Central memory CD8-positive, alpha-beta T cell (primary cell): ENCODE measurements at regions not wholly inside any gene's neighbourhood (a gene's known extent, or its start where the extent isn't known, plus 50 kb on each side); places are given as distances from the start of the nearest gene placed in this dataset.
"Not testable (repeated sequence)": the region's sequence is repeated elsewhere in the genome, so short reads cannot be mapped to it uniquely, and the experiment has no call there.

Source experiments
- ATAC-seq: fragments of 150-1000 bp; cut with Tn5 transposase; replicated peaks from 2 replicates; pipeline ENCODE4 v1.10.0; 2022; ENCODE audit warnings: mild to moderate bottlenecking, moderate FRiP score, moderate number of reproducible peaks; ENCODE audit not compliant: poor library complexity, severe bottlenecking; ENCODE audit errors: extremely low read depth
- DNase-seq, 2 donors: peaks; one replicate each; pipeline ENCODE4 v3.0.0; 2021; ENCODE audit warnings: low spot score in 2 of 2
- H3K27ac Mint-ChIP-seq: one replicate; pipeline ENCODE4 v1.8.0; 2022; ENCODE audit warnings: low read depth, mild to moderate bottlenecking, moderate library complexity, mixed read lengths
- H3K27me3 Mint-ChIP-seq: one replicate; pipeline ENCODE4 v1.8.0; 2022; ENCODE audit warnings: mixed read lengths
- H3K36me3 Mint-ChIP-seq: one replicate; pipeline ENCODE4 v1.8.0; 2022; ENCODE audit warnings: mild to moderate bottlenecking, moderate library complexity, mixed read lengths; ENCODE audit not compliant: insufficient read depth
- H3K4me1 Mint-ChIP-seq: one replicate; pipeline ENCODE4 v1.8.0; 2022; ENCODE audit warnings: mixed read lengths
- H3K4me3 Mint-ChIP-seq: one replicate; pipeline ENCODE4 v1.8.0; 2022; ENCODE audit warnings: mild to moderate bottlenecking, moderate library complexity, mixed read lengths
- H3K9me3 Mint-ChIP-seq: one replicate; pipeline ENCODE4 v1.8.0; 2022; ENCODE audit warnings: mixed read lengths

DNA sequence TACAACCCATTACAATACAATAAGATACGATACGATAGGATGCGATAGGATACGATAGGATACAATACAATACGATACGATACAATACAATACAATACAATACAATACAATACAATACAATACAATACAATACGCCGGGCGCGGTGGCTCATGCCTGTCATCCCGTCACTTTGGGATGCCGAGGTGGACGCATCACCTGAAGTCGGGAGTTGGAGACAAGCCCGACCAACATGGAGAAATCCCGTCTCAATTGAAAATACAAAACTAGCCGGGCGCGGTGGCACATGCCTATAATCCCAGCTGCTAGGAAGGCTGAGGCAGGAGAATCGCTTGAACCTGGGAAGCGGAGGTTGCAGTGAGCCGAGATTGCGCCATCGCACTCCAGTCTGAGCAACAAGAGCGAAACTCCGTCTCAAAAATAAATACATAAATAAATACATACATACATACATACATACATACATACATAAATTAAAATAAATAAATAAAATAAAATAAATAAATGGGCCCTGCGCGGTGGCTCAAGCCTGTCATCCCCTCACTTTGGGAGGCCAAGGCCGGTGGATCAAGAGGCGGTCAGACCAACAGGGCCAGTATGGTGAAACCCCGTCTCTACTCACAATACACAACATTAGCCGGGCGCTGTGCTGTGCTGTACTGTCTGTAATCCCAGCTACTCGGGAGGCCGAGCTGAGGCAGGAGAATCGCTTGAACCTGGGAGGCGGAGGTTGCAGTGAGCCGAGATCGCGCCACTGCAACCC lies 2275.6 kb upstream of the TPTE start:
- ATAC-seq = peak; percentile 70
- not testable (repeated sequence) for H3K27me3 Mint-ChIP-seq, H3K4me1 Mint-ChIP-seq, H3K36me3 Mint-ChIP-seq, H3K9me3 Mint-ChIP-seq, DNase-seq, H3K27ac Mint-ChIP-seq, H3K4me3 Mint-ChIP-seq

DNA sequence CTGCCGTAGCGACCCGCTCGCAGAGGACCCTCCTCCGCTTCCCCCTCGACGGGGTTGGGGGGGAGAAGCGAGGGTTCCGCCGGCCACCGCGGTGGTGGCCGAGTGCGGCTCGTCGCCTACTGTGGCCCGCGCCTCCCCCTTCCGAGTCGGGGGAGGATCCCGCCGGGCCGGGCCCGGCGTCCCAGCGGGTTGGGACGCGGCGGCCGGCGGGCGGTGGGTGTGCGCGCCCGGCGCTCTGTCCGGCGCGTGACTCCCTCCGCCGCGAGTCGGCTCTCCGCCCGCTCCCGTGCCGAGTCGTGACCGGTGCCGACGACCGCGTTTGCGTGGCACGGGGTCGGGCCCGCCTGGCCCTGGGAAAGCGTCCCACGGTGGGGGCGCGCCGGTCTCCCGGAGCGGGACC lies 2269.7 kb upstream of the TPTE start:
- not testable (repeated sequence) for ATAC-seq, H3K27ac Mint-ChIP-seq, H3K27me3 Mint-ChIP-seq, H3K4me1 Mint-ChIP-seq, H3K36me3 Mint-ChIP-seq, DNase-seq, H3K4me3 Mint-ChIP-seq, H3K9me3 Mint-ChIP-seq

GRCh38 chr21:8255094-8255493 lies 2266.3 kb upstream of the TPTE start:
- H3K4me1 Mint-ChIP-seq, H3K4me3 Mint-ChIP-seq, ATAC-seq, H3K9me3 Mint-ChIP-seq, H3K36me3 Mint-ChIP-seq, H3K27ac Mint-ChIP-seq, H3K27me3 Mint-ChIP-seq: not testable (repeated sequence)
- peak; percentile 13 to 17 for DNase-seq

GRCh38 chr21:8257083-8257799 lies 2264.1 kb upstream of the TPTE start:
- ATAC-seq, H3K9me3 Mint-ChIP-seq, H3K36me3 Mint-ChIP-seq, H3K27ac Mint-ChIP-seq, H3K4me1 Mint-ChIP-seq, H3K27me3 Mint-ChIP-seq, H3K4me3 Mint-ChIP-seq: not testable (repeated sequence)
- peak in 1 of 2 donors; percentile 13 for DNase-seq

GRCh38 chr21:8260065-8260627 lies 2261.2 kb upstream of the TPTE start:
- not testable (repeated sequence) for H3K36me3 Mint-ChIP-seq, DNase-seq

More at GRCh38 chr21:8260065-8260627, 2261.2 kb upstream of the TPTE start:
- H3K4me1 Mint-ChIP-seq, H3K4me3 Mint-ChIP-seq, ATAC-seq, H3K27me3 Mint-ChIP-seq, H3K9me3 Mint-ChIP-seq, H3K27ac Mint-ChIP-seq: not testable (repeated sequence)
